Osteocyte (in vitro differentiated cells): ENCODE measurements at regions not wholly inside any gene's neighbourhood (a gene's known extent, or its start where the extent isn't known, plus 50 kb on each side); places are given as distances from the start of the nearest gene placed in this dataset.

Experiments used
- DNase-seq: peaks from one replicate; pipeline ENCODE4 v3.0.0; 2021; ENCODE audit warnings: mixed read lengths; ENCODE audit not compliant: unreplicated experiment; ENCODE audit errors: extremely low spot score
- H3K27ac Mint-ChIP-seq: one replicate; pipeline ENCODE4 v1.8.0; 2021; ENCODE audit warnings: mild to moderate bottlenecking, mixed read lengths; ENCODE audit not compliant: unreplicated experiment
- H3K27me3 Mint-ChIP-seq: one replicate; pipeline ENCODE4 v1.8.0; 2021; ENCODE audit warnings: mixed read lengths; ENCODE audit not compliant: unreplicated experiment
- H3K36me3 Mint-ChIP-seq: one replicate; pipeline ENCODE4 v1.8.0; 2021; ENCODE audit warnings: mixed read lengths; ENCODE audit not compliant: unreplicated experiment
- H3K4me1 Mint-ChIP-seq: one replicate; pipeline ENCODE4 v1.8.0; 2021; ENCODE audit warnings: mixed read lengths; ENCODE audit not compliant: unreplicated experiment
- H3K4me3 Mint-ChIP-seq: one replicate; pipeline ENCODE4 v1.8.0; 2021; ENCODE audit warnings: mild to moderate bottlenecking, moderate library complexity, mixed read lengths; ENCODE audit not compliant: unreplicated experiment
- H3K9me3 Mint-ChIP-seq: one replicate; pipeline ENCODE4 v1.8.0; 2021; ENCODE audit warnings: mixed read lengths; ENCODE audit not compliant: unreplicated experiment
- CTCF ChIP-seq: fragments of 200-600 bp; sonication (generic); IDR thresholded peaks from 2 replicates; pipeline ENCODE4 v1.5.0; 2021; ENCODE audit warnings: antibody characterized with exemption, mild to moderate bottlenecking, moderate library complexity

GRCh38 chr14:40989260-40989659 lies 617.4 kb upstream of the LRFN5 start:
- TF ChIP-seq CTCF: no peak

GRCh38 chr14:40987481-40987880 lies 619.2 kb upstream of the LRFN5 start:
- peaks cover 12% of the 10 kb centered on the region for H3K36me3 Mint-ChIP-seq
- H3K27me3 Mint-ChIP-seq: no peaks in the 10 kb centered on the region
- peaks cover 17% of the 10 kb centered on the region for H3K4me1 Mint-ChIP-seq
- DNase-seq: no peak
- no peak overlapping the region for H3K27ac Mint-ChIP-seq
- no peak overlapping the region for H3K4me3 Mint-ChIP-seq
- peaks cover 19% of the 10 kb centered on the region for H3K9me3 Mint-ChIP-seq
- no peak for TF ChIP-seq CTCF

More at GRCh38 chr14:40989260-40989659, 617.4 kb upstream of the LRFN5 start:
- no peaks in the 10 kb centered on the region for H3K27me3 Mint-ChIP-seq
- H3K4me1 Mint-ChIP-seq: peaks cover 4% of the 10 kb centered on the region
- H3K9me3 Mint-ChIP-seq: peaks cover 19% of the 10 kb centered on the region
- H3K36me3 Mint-ChIP-seq: peaks cover 14% of the 10 kb centered on the region
- H3K27ac Mint-ChIP-seq: no peak overlapping the region
- DNase-seq: no peak
- no peak overlapping the region for H3K4me3 Mint-ChIP-seq

- H3K4me3 Mint-ChIP-seq: no peak overlapping the region
- TF ChIP-seq CTCF: no peak
- H3K9me3 Mint-ChIP-seq: peaks cover 12% of the 10 kb centered on the region
- H3K27ac Mint-ChIP-seq: no peak overlapping the region
- H3K27me3 Mint-ChIP-seq: no peaks in the 10 kb centered on the region
- H3K36me3 Mint-ChIP-seq: peaks cover 7% of the 10 kb centered on the region
- no peak for DNase-seq
- H3K4me1 Mint-ChIP-seq: peaks cover 18% of the 10 kb centered on the region
These were observed 620.0 kb upstream of the LRFN5 start for GRCh38 chr14:40986655-40987054.

GRCh38 chr14:40985584-40985983 lies 621.1 kb upstream of the LRFN5 start:
- no peak overlapping the region for H3K27ac Mint-ChIP-seq

GRCh38 chr14:40983604-40984003 lies 623.1 kb upstream of the LRFN5 start:
- DNase-seq: no peak
- Mint-ChIP-seq H3K27me3 (no peaks in the 10 kb centered on the region), H3K4me3 (no peak overlapping the region), H3K9me3 (peaks cover 2% of the 10 kb centered on the region), H3K36me3 (peaks cover 4% of the 10 kb centered on the region), H3K4me1 (peaks cover 18% of the 10 kb centered on the region), H3K27ac (peak overlapping the region; percentile 69)
- TF ChIP-seq CTCF: no peak

More at GRCh38 chr14:40985584-40985983, 621.1 kb upstream of the LRFN5 start:
- no peak for DNase-seq
- Mint-ChIP-seq H3K36me3 (peaks cover 6% of the 10 kb centered on the region), H3K4me3 (no peak overlapping the region), H3K4me1 (peaks cover 18% of the 10 kb centered on the region), H3K9me3 (peaks cover 12% of the 10 kb centered on the region), H3K27me3 (no peaks in the 10 kb centered on the region)
- no peak for TF ChIP-seq CTCF
